NCI-H2029 (cell line): ENCODE measurements at regions not wholly inside any gene's neighbourhood (a gene's known extent, or its start where the extent isn't known, plus 50 kb on each side); places are given as distances from the start of the nearest gene placed in this dataset.
A peak's percentile ranks its signal among the peaks of the same experiment; 100 is the strongest.

Experiments
- DNase-seq: peaks from one replicate; lab custom pipeline; 2025; lab: John Stamatoyannopoulos, UW

GRCh38 chr1:244265507-244265906 is 186.2 kb downstream of the ADSS2 start:
- DNase-seq: no peak

GRCh38 chr1:244269169-244269568 is 182.5 kb downstream of the ADSS2 start:
- DNase-seq: peak; percentile 59

- DNase-seq: no peak
Measured at GRCh38 chr1:244271004-244271403, 180.7 kb downstream of the ADSS2 start.

DNA sequence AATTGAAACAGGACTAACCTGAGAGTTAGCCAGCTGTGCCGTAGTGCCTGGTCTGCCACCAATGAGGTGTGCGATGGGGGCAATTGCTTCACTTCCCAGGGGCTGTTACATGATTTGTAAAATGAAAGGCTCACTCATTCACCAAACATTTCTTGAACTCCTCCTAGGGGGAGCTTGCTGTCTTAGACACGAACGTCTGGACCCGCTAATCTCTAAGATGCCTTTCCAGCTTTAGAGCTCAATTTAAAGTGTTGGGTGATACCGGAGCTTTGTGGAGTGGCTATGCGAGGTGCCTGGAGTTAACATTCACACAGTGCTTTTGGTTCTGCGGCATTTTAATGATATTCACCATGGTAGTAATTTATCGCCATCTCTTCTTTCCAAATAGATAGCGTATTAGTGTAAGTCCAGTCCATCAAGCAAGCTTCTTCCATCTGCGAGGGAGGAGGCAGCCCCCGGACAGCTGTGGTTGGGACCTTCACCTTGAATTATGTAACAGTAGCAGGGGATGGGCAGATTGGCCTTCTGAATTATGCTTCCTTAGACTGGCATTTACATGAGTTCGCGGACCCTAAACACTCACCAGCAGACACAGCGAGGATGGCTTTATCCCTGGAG is 179.9 kb downstream of the ADSS2 start:
- no peak for DNase-seq

GRCh38 chr1:244272471-244273261 is 179.0 kb downstream of the ADSS2 start:
- DNase-seq: peak; percentile 33

- DNase-seq: no peak
Measured at GRCh38 chr1:244273262-244273844, 178.4 kb downstream of the ADSS2 start.

- no peak for DNase-seq
Measured at GRCh38 chr1:244273845-244274619, 177.7 kb downstream of the ADSS2 start.

DNA sequence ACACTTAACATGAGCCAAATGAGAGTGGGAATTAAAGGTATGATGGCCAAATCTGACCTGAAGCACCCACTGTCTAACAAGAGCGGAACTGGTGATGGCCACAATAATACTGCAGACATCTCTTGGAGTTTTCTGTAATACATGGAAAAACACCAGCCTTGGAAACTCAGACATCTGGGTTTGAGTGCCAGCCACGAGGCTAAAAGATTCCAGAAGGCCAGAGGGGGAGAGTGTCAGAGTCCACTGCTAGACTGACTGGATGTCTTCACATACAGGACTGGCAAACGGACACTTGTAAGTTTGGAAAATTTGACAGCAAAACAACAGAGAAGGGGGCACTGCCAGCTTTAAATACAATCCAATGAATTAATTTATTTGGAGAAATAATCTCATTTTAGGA is 175.1 kb downstream of the ADSS2 start:
- no peak for DNase-seq

DNA sequence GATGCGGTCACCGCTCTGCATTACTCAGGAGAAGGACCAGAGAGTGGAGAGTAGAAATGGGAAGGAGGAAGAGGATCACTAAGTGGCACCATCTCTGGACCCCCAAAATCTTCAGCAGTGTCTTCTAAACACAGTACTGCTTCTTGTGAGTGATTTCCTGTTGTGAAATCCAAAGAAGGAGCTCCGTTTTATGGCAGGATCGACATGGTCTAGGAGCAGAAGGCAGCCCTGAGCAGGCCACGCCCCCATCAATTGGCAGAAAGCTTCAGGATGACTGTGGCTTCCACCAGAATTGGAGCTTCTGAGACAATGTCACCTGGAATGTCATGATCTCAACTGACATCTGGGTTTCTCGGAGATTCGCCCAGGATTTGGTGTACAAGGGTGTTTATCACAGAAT is 171.5 kb downstream of the ADSS2 start:
- DNase-seq: no peak

DNA sequence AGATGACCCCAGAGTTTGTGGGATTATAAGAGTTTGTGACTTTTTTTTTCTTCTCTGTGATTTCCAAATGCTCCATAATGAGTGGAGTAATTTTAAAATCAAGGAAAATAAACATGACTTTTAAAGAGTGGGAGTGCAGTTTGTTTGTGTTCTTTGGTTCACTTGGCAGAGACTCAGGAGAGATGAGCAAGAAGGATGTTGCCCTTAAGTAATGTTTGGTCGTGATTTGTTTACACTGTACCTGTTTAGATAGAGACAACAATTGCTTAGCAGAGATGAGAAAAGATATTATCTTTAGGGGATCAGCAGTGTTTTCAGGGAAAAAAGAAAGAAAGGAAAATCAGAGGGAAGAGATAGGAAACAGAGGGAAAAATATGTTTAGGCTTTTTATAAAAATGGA is 170.8 kb downstream of the ADSS2 start:
- no peak for DNase-seq

- no peak for DNase-seq
Measured at GRCh38 chr1:244283772-244284171, 167.9 kb downstream of the ADSS2 start.

DNA sequence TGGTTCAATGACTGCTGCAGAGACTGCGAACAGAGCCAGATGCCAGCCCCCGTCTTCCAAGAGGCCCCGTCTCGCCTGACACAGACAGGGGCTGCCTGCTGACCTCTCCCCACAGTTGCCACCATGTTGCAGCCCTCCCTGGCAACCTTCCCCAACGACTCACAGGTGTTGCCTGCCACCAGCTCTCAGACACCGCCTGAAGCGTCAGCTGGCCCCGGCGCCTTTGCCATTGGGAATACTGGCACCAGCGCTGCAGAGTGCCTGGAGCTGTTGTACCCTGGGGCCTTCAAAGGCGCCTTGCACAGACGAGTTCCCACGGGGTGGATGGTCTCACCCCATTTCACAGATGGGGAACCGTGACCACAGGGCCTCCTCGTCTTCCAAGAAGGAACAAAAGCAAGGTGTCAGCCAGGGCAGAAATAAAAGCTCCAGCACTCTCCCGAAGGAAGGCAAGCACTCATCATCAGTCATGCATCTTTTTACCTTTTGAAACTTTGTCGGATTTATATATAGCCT is 167.0 kb downstream of the ADSS2 start:
- no peak for DNase-seq

DNA sequence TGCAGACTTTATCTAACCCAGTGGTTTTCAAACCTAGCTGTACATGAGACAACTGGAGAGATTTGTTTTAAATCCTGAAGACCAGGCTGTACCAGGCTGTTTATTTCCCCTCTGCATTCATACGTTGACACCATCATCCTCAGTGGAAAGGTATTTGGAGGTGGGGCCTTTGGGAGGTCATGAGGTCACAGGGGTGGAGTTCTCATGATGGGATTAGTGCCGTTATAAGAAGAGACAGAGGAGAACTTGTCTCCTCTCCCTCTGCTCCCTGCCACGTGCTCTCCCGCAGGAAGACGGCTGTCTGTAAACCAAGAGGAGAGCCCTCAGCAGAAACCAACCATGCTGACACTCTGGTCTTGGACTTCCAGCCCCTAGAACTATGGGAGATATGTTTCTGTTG is 165.4 kb downstream of the ADSS2 start:
- no peak for DNase-seq

- DNase-seq: no peak
Measured at GRCh38 chr1:244287726-244288125, 164.0 kb downstream of the ADSS2 start.

- DNase-seq: no peak
Measured at GRCh38 chr1:244288663-244289062, 163.0 kb downstream of the ADSS2 start.

- no peak for DNase-seq
Measured at GRCh38 chr1:244289991-244290785, 161.5 kb downstream of the ADSS2 start.

- DNase-seq: no peak
Measured at GRCh38 chr1:244291236-244292201, 160.2 kb downstream of the ADSS2 start.

GRCh38 chr1:244294599-244295224 is 157.0 kb downstream of the ADSS2 start:
- no peak for DNase-seq

DNA sequence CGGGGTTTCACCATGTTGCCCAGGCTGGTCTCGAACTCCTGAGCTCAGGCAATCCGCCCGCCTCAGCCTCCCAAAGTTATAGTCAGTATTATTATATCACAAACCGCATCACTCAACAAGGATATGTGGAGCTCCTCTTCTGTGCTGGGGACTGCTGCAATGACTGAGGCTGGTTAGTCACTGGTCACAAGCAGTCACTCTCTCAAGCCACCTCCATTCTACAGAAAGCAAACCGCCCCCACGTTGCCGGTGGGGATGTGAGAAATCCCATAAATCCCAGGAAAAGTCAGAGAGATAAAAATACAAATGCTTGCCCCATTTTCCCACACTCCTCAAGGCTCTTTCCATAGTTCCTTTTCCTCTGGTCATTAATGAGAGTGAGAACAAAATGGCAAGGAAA is 155.7 kb downstream of the ADSS2 start:
- DNase-seq: no peak

DNA sequence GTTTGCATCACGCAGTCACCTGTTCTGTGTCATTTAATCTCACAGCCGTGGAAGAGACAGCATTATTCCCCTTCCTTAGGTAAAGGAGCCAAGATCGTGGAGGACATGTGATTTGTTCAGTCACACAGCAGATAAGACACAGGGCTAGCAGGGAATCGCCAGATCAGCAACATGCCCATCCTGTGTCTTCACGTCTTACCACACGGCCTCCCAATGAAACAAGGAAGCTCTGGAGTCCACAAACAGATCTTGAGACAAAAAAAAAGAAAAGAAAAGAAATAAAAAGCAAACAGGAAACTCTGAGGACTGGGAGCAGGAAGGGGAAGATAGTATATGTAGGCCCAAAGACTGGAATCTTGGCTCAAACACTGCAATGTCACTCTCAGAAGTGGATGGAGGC is 155.3 kb downstream of the ADSS2 start:
- no peak for DNase-seq
